ENCODE measurements at regions not wholly inside any gene's neighbourhood (a gene's known extent, or its start where the extent isn't known, plus 50 kb on each side); places are given as distances from the start of the nearest gene placed in this dataset.

GRCh38 chr6:155880900-155881299 is 425.3 kb upstream of the NOX3 start:
- Histone ChIP-seq H3K23ac (ENCODE audit: low read depth, low read length) (no peak overlapping the region), H3K9ac (ENCODE audit: low read depth, low read length) (no peak overlapping the region), H2BK120ac (ENCODE audit: low read depth, low read length) (peak overlapping the region; percentile 75; the same call in 1 of the 2 replicates), H3K56ac (ENCODE audit: extremely low read depth, insufficient read depth, low read length) (no peak overlapping the region), H2AK9ac (replicated peaks; ENCODE audit: low read depth, low read length, poor library complexity) (no peak overlapping the region), H3K4ac (ENCODE audit: low read depth, low read length) (peak overlapping the region; percentile 70; the same call in 1 of the 2 replicates), H3K79me1 (ENCODE audit: low read depth in 1 of 2, low read length in 2 of 2) (no peaks in the 10 kb centered on the region), H2AFZ (replicated peaks; ENCODE audit: low read length, poor library complexity) (no peak overlapping the region), H3K27me3 (ENCODE audit: control insufficient read depth, insufficient read depth, low read length) (no peaks in the 10 kb centered on the region), H4K5ac (ENCODE audit: low read depth, low read length) (no peak overlapping the region; the same call in 1 of the 2 replicates), H4K8ac (ENCODE audit: low read depth in 2 of 2, low read length in 2 of 2) (peak overlapping the region in 1 of 2 experiments; percentile 56; a peak in 3 of 4 replicates), H3K9me3 (ENCODE audit: control insufficient read depth, insufficient read depth, low read length) (no peaks in the 10 kb centered on the region), H3K4me1 (ENCODE audit: control insufficient read depth, insufficient read depth, low read length) (peaks cover 22% of the 10 kb centered on the region), H3K9me1 (ENCODE audit: insufficient read depth, low read length) (peaks cover 9% of the 10 kb centered on the region), H2BK20ac (ENCODE audit: low read depth, low read length) (peak overlapping the region; percentile 92), H2AK5ac (ENCODE audit: low read depth, low read length) (no peak overlapping the region), H3K36me3 (ENCODE audit: control insufficient read depth, insufficient read depth, low read length) (no peaks in the 10 kb centered on the region), H3K14ac (replicated peaks; ENCODE audit: low read depth, low read length) (no peak overlapping the region; the same call in 1 of the 2 replicates), H4K91ac (ENCODE audit: insufficient read depth, low read depth, low read length) (no peak overlapping the region), H3K18ac (ENCODE audit: low read depth, low read length) (peak overlapping the region; percentile 24), H3K4me2 (ENCODE audit: low read depth, low read length) (peak overlapping the region; percentile 18; the same call in 1 of the 2 replicates), H3K27ac (ENCODE audit: insufficient read depth, low read length) (no peak overlapping the region), H2BK15ac (ENCODE audit: low read depth, low read length) (0 out of 3 replicates have a peak overlapping the region, but pooled peaks have one; percentile 35), H3K4me3 (ENCODE audit: insufficient read depth, low read depth, low read length) (no peak overlapping the region), H4K20me1 (ENCODE audit: insufficient read depth, low read length) (no peaks in the 10 kb centered on the region), H2BK5ac (ENCODE audit: low read depth, low read length, poor library complexity, severe bottlenecking) (peak overlapping the region; percentile 58)
- no peak for TF ChIP-seq MAFK (IDR thresholded peaks at IDR 0.05; ENCODE audit: low read depth, low read length)
- TF ChIP-seq CEBPB (IDR thresholded peaks at IDR 0.05; ENCODE audit: low read depth, low read length): peak; percentile 61
- in situ Hi-C loops (cut with MboI; ENCODE audit: low sequenced_read_pairs) (no loop called here), intact Hi-C loops (cut with micrococcal nuclease) (loop anchor here (10.0 kb wide), 2 partner anchors 134 to 556 kb away; no protein-coding TSS in a partner anchor), dilution Hi-C loops (cut with HindIII; ENCODE audit: low sequenced_read_pairs, unreplicated experiment) (no loop called here)
- no CpG with 5 or more reads among the region's 3 CpGs for WGBS, 2 experiments (ENCODE audit: extremely low coverage in 2 of 2, insufficient read length in 1 of 2)
- ATAC-seq (ENCODE audit: low read depth) (peak; percentile 52), DNase-seq (peak; percentile 47)
- POLR2A ChIA-PET (ENCODE audit: unreplicated experiment): no interaction called here
- BruUV-seq (replicated peaks): no TSS peak
- CTCF ChIA-PET: no interaction called here
